DMS114 treated with DMSO at 0.1 percent for 48 hours (cell line): ENCODE measurements at regions not wholly inside any gene's neighbourhood (a gene's known extent, or its start where the extent isn't known, plus 50 kb on each side); places are given as distances from the start of the nearest gene placed in this dataset.

Experiments used
- DNase-seq: peaks from one replicate; lab custom pipeline; 2025; ENCODE audit not compliant: unreplicated experiment; lab: John Stamatoyannopoulos, UW

DNA sequence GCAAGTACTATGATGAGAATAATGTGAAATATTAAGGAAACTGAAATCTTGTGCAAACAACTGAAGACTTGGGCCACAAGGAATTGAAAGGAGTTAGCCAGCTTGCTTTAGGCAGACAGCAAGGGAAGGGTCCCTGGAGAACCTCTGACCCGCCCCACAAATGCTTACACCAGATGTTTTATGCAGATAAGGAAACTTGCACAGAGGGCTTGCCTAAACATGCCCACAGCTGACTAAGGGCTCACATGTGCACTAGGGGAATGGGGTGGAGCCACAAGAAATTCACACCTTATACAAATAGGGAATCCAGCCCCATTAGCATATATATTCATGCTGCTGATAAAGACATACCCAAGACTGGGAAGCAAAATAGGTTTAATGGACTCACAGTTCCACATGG, 86.1 kb upstream of the CYYR1 start:
- no peak for DNase-seq

GRCh38 chr21:26655460-26655859, 82.4 kb upstream of the CYYR1 start:
- DNase-seq: no peak

- no peak for DNase-seq
Observed at GRCh38 chr21:26653430-26653829, 80.3 kb upstream of the CYYR1 start.

DNA sequence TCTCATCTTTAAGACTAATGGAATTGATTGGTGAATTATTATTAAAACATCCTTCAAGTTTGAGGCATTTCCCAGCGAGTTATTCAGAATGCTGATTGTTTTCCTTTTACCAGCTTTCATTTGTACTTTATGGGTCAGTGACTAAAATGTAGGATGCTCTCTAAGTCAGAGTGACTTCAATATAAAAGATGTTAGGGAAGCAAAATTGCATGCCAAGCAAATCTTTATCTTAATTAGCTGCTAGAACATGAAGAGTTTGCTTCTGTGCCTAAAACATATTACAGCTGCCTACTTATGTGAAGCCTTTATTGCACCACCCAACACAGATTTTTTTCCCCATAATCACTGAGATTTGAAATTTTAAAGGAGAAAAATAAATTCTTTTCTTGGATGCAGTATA, 79.8 kb upstream of the CYYR1 start:
- DNase-seq: no peak

- no peak for DNase-seq
Observed at GRCh38 chr21:26641062-26641461, 68.0 kb upstream of the CYYR1 start.

DNA sequence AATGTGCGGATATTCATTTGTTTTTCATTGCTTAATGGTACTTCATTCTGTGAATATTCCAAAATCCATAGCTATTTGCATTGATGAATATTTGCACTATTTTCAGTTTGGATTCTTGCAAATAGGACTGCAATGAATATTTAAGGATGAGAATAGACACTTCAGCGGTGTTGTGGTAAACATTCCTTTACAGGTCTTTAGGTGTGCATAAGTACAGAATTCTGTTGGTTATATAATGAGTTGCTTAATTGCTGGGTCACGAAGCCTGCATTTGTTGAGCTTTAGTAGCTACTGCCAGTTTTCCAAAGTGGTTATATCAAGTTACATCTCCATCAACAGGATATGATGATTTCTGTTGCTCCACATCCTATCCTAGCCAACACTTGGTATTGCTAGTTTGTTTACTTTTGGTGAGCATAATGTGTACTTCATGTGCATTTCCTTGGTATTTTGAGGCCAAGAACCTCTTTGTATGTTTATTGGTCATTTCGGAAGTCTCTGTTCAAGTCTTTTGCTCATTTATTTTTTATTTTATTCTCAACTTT, 64.2 kb upstream of the CYYR1 start:
- no peak for DNase-seq

GRCh38 chr21:26635681-26636080, 62.6 kb upstream of the CYYR1 start:
- DNase-seq: no peak

GRCh38 chr21:26632691-26633090, 59.6 kb upstream of the CYYR1 start:
- DNase-seq: no peak

DNA sequence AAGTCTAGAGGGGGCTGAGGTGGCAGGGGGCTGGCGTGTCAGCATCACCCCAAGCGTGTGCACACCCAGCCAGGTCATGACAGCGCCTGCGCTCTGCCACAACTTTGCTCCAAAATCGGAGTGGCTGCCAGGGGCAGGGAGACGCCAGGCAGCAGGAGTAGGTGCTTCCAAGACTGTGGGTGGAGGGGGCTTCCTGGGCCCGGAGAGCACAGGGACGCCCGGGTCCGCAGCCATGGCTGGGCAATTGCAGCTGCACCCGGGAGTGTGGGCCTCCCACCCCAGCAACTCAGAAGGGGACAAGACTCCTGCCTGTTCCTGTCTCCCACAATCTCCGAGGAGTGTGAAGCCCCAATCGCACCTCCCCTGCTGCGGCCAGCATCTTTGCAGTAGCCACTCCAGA, 53.1 kb upstream of the CYYR1 start:
- DNase-seq: no peak

DNA sequence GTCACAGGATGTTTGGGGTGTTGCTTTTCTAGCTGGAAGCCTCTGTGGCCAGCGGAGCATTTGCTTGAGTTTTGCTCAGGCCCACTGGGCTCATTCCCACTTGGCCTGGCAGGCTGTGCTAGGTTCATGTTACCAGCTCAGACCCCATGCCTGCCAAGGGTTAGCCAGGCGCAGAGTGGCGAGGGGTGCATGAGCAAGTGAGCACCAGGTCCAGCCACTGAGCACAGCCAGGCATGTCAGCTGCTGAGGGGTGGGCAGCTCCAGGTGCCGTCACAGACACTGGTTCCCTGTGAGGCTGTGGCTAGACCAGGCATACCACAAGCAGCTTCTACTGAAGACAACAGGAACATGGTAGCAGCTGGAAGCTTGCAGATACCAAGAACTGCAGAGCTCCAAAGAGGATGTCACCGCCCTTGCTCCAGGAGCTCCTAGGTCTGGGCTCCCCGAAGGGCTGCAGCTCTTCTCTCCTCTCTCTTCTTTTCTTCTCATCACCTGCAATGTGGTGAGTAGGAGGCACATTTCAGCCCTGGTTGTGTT, 52.0 kb upstream of the CYYR1 start:
- DNase-seq: no peak
